ENCODE measurements at regions not wholly inside any gene's neighbourhood (a gene's known extent, or its start where the extent isn't known, plus 50 kb on each side); places are given as distances from the start of the nearest gene placed in this dataset.

GRCh38 chr3:168850109-168850508 lies 754.4 kb upstream of the GOLIM4 start:
- ATAC-seq (no peak), DNase-seq (no peak)
- intact Hi-C loops (cut with micrococcal nuclease), result no loop called here
- H3K36me3 Mint-ChIP-seq (ENCODE audit: low read depth), result no peaks in the 10 kb centered on the region
- H3K9me3 Mint-ChIP-seq, result no peaks in the 10 kb centered on the region
- no peak for TF ChIP-seq CTCF (IDR thresholded peaks at IDR 0.05)
- H3K4me1 Mint-ChIP-seq (ENCODE audit: low read depth), result no peaks in the 10 kb centered on the region
- CTCF ChIA-PET, result interaction anchor here (1.0 kb wide), 1 partner anchor 15 kb away, joined by 3 read pairs; no protein-coding TSS in a partner anchor
- no peak overlapping the region for H3K27ac Mint-ChIP-seq
- POLR2A ChIA-PET, result no interaction called here
- no peak overlapping the region for H3K4me3 Mint-ChIP-seq
- H3K27me3 Mint-ChIP-seq, result peaks cover 4% of the 10 kb centered on the region

- no peaks in the 10 kb centered on the region for H3K36me3 Mint-ChIP-seq (ENCODE audit: low read depth)
- no peaks in the 10 kb centered on the region for H3K9me3 Mint-ChIP-seq
- no peak overlapping the region for H3K27ac Mint-ChIP-seq
- H3K4me3 Mint-ChIP-seq, result no peak overlapping the region
- ChIA-PET POLR2A (no interaction called here), CTCF (interaction anchor here (0.7 to 2.2 kb wide), 14 partner anchors 9 to 641 kb away, joined by 3 to 19 read pairs (median 3); no protein-coding TSS in a partner anchor)
- DNase-seq (peak; percentile 23), ATAC-seq (no peak)
- peaks cover 4% of the 10 kb centered on the region for H3K27me3 Mint-ChIP-seq
- no peak for TF ChIP-seq CTCF (IDR thresholded peaks at IDR 0.05)
- intact Hi-C loops (cut with micrococcal nuclease), result loop anchor here (1.0 to 10.0 kb wide), 2 partner anchors 333 to 636 kb away; no protein-coding TSS in a partner anchor
- no peaks in the 10 kb centered on the region for H3K4me1 Mint-ChIP-seq (ENCODE audit: low read depth)
Observed at GRCh38 chr3:168847291-168847883, 751.7 kb upstream of the GOLIM4 start.

GRCh38 chr3:168844894-168845482 lies 749.3 kb upstream of the GOLIM4 start:
- no peak overlapping the region for H3K4me3 Mint-ChIP-seq
- H3K36me3 Mint-ChIP-seq (ENCODE audit: low read depth), result no peaks in the 10 kb centered on the region
- no peak for DNase-seq
- no peaks in the 10 kb centered on the region for H3K4me1 Mint-ChIP-seq (ENCODE audit: low read depth)
- no peak for TF ChIP-seq CTCF (IDR thresholded peaks at IDR 0.05)
- H3K9me3 Mint-ChIP-seq, result no peaks in the 10 kb centered on the region
- ChIA-PET POLR2A (no interaction called here), CTCF (no interaction called here)
- H3K27me3 Mint-ChIP-seq, result peaks cover 4% of the 10 kb centered on the region
- H3K27ac Mint-ChIP-seq, result no peak overlapping the region
- ATAC-seq, result no peak
- intact Hi-C loops (cut with micrococcal nuclease), result loop anchor here (10.0 kb wide), 1 partner anchor 330 kb away; no protein-coding TSS in a partner anchor

- H3K27me3 Mint-ChIP-seq, result peaks cover 4% of the 10 kb centered on the region
- intact Hi-C loops (cut with micrococcal nuclease), result loop anchor here (10.0 kb wide), 1 partner anchor 330 kb away; no protein-coding TSS in a partner anchor
- H3K4me3 Mint-ChIP-seq, result no peak overlapping the region
- no peaks in the 10 kb centered on the region for H3K4me1 Mint-ChIP-seq (ENCODE audit: low read depth)
- CTCF ChIA-PET, result no interaction called here
- no peaks in the 10 kb centered on the region for H3K9me3 Mint-ChIP-seq
- no peaks in the 10 kb centered on the region for H3K36me3 Mint-ChIP-seq (ENCODE audit: low read depth)
- no peak for TF ChIP-seq CTCF (IDR thresholded peaks at IDR 0.05)
- POLR2A ChIA-PET, result no interaction called here
- DNase-seq (no peak), ATAC-seq (no peak)
- H3K27ac Mint-ChIP-seq, result no peak overlapping the region
Observed at GRCh38 chr3:168844472-168844871, 748.7 kb upstream of the GOLIM4 start.

GRCh38 chr3:168843481-168843880 lies 747.8 kb upstream of the GOLIM4 start:
- no peaks in the 10 kb centered on the region for H3K9me3 Mint-ChIP-seq
- no peaks in the 10 kb centered on the region for H3K36me3 Mint-ChIP-seq (ENCODE audit: low read depth)
- no peak overlapping the region for H3K4me3 Mint-ChIP-seq
- ATAC-seq (no peak), DNase-seq (no peak)
- POLR2A ChIA-PET, result no interaction called here
- no peaks in the 10 kb centered on the region for H3K4me1 Mint-ChIP-seq (ENCODE audit: low read depth)
- CTCF ChIA-PET, result no interaction called here
- no peak overlapping the region for H3K27ac Mint-ChIP-seq
- H3K27me3 Mint-ChIP-seq, result peaks cover 4% of the 10 kb centered on the region
- no peak for TF ChIP-seq CTCF (IDR thresholded peaks at IDR 0.05)
- intact Hi-C loops (cut with micrococcal nuclease), result loop anchor here (10.0 kb wide), 1 partner anchor 329 kb away; no protein-coding TSS in a partner anchor

All from activated CD8-positive, alpha-beta T cell treated with anti-CD3 and anti-CD28 coated beads for 36 hours (primary cell).